GM12878 (cell line): ENCODE measurements at regions not wholly inside any gene's neighbourhood (a gene's known extent, or its start where the extent isn't known, plus 50 kb on each side); places are given as distances from the start of the nearest gene placed in this dataset.

ENCODE experiments used
- CTCF ChIP-seq, 3 experiments: IDR thresholded peaks in 2 of 3; conservative IDR thresholded peaks in 1 of 3; 2 replicates each; pipeline ENCODE4 v1.5.1; 2011; ENCODE audit warnings: low read depth in 3 of 3, low read length in 3 of 3, mild to moderate bottlenecking in 3 of 3, control low read depth in 2 of 3, moderate library complexity in 2 of 3, inconsistent platforms in 1 of 3, mixed read lengths in 1 of 3; ENCODE audit not compliant: control insufficient read depth in 2 of 3, insufficient read depth in 1 of 3; ENCODE audit errors: extremely low read depth in 1 of 3
- SP1 ChIP-seq: IDR thresholded peaks from one replicate; pipeline ENCODE4 v1.6.1; 2011; ENCODE audit warnings: low read depth, low read length
- ZNF622 ChIP-seq: fragments of 450-650 bp; IDR thresholded peaks from 2 replicates; pipeline ENCODE4 v1.6.1; 2017; ENCODE audit warnings: mild to moderate bottlenecking, inconsistent platforms

- no peak for TF ChIP-seq SP1
- no peak for TF ChIP-seq CTCF (IDR thresholded peaks at IDR 0.05 in 2 of 3, conservative IDR thresholded peaks at IDR 0.05 in 1 of 3; ENCODE audit: control insufficient read depth in 2 of 3, extremely low read depth in 1 of 3, insufficient read depth in 1 of 3, low read depth in 3 of 3, low read length in 3 of 3)
- no peak for TF ChIP-seq ZNF622
These were observed 327.8 kb upstream of the ATP11B start for GRCh38 chr3:182465301-182466185.
